PC-3 (cell line): ENCODE measurements at regions not wholly inside any gene's neighbourhood (a gene's known extent, or its start where the extent isn't known, plus 50 kb on each side); places are given as distances from the start of the nearest gene placed in this dataset.

Source experiments
- CTCF ChIP-seq: fragments of 300-600 bp; sonication (generic); conservative IDR thresholded peaks from 2 replicates; pipeline ENCODE4 v1.5.1; 2017; ENCODE audit warnings: antibody characterized with exemption, low read depth, mild to moderate bottlenecking, low read length
- EZH2 ChIP-seq: fragments of 300-600 bp; sonication (generic); IDR thresholded peaks from one replicate; pipeline ENCODE4 v1.6.1; 2017; ENCODE audit warnings: antibody characterized with exemption, mild to moderate bottlenecking, low read length; ENCODE audit not compliant: unreplicated experiment
- EZH2phosphoT487 ChIP-seq: fragments of 300-600 bp; sonication (generic); IDR thresholded peaks from 2 replicates; pipeline ENCODE4 v1.6.1; 2018; ENCODE audit warnings: mild to moderate bottlenecking, antibody characterized with exemption, low read length, borderline replicate concordance

DNA sequence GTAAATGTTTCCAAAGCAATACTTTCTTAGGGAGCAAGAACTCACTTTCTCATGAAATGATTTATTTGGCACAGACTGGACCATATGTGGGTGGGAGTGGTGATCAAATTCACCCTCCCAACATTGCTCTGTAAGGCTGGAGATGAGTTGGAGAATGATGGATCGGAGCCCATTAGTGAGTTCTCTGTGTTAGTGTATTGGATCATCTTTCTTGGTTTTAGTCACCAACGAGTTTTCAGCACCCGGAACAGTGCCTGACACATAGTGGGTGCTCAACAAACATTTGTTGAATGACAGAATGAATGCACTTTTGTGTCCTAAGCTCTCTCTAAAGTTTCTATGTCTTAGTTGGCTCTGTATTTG, 104.5 kb upstream of the FAM20A start:
- TF ChIP-seq EZH2 = no peak
- no peak for TF ChIP-seq CTCF
- no peak for TF ChIP-seq EZH2phosphoT487
